ENCODE measurements at regions not wholly inside any gene's neighbourhood (a gene's known extent, or its start where the extent isn't known, plus 50 kb on each side); places are given as distances from the start of the nearest gene placed in this dataset.
"Not testable (repeated sequence)": the region's sequence is repeated elsewhere in the genome, so short reads cannot be mapped to it uniquely, and the experiment has no call there.

GRCh38 chr1:101420406-101420805, 183.6 kb downstream of the S1PR1 start:
- no peak for DNase-seq (ENCODE audit: low read depth)

- not testable (repeated sequence) for DNase-seq (ENCODE audit: low read depth)
These were observed 191.3 kb downstream of the S1PR1 start for GRCh38 chr1:101428083-101428482.

- DNase-seq (ENCODE audit: low read depth) = no peak
These were observed 191.7 kb downstream of the S1PR1 start for GRCh38 chr1:101428562-101428961.

GRCh38 chr1:101431956-101432510, 195.2 kb downstream of the S1PR1 start:
- no peak for DNase-seq (ENCODE audit: low read depth)

GRCh38 chr1:101435831-101436511, 199.2 kb downstream of the S1PR1 start:
- DNase-seq (ENCODE audit: low read depth) = no peak

- no peak for DNase-seq (ENCODE audit: low read depth)
These were observed 201.0 kb downstream of the S1PR1 start for GRCh38 chr1:101437800-101438199.

GRCh38 chr1:101438359-101438758, 201.5 kb downstream of the S1PR1 start:
- DNase-seq (ENCODE audit: low read depth) = no peak

GRCh38 chr1:101440485-101440884, 203.7 kb downstream of the S1PR1 start:
- no peak for DNase-seq (ENCODE audit: low read depth)

- no peak for DNase-seq (ENCODE audit: low read depth)
These were observed 207.6 kb downstream of the S1PR1 start for GRCh38 chr1:101444381-101444780.

- no peak for DNase-seq (ENCODE audit: low read depth)
These were observed 208.2 kb downstream of the S1PR1 start for GRCh38 chr1:101444873-101445618.

GRCh38 chr1:101448018-101448417, 211.2 kb downstream of the S1PR1 start:
- no peak for DNase-seq (ENCODE audit: low read depth)

GRCh38 chr1:101450691-101451090, 213.9 kb downstream of the S1PR1 start:
- not testable (repeated sequence) for DNase-seq (ENCODE audit: low read depth)

- no peak for DNase-seq (ENCODE audit: low read depth)
These were observed 215.1 kb downstream of the S1PR1 start for GRCh38 chr1:101451888-101452287.

GRCh38 chr1:101452825-101453224, 216.0 kb downstream of the S1PR1 start:
- DNase-seq (ENCODE audit: low read depth) = peak; percentile 18

- peak; percentile 9 for DNase-seq (ENCODE audit: low read depth)
These were observed 217.0 kb downstream of the S1PR1 start for GRCh38 chr1:101453844-101454243.

- no peak for DNase-seq (ENCODE audit: low read depth)
These were observed 218.3 kb downstream of the S1PR1 start for GRCh38 chr1:101455166-101455565.

- no peak for DNase-seq (ENCODE audit: low read depth)
These were observed 223.9 kb downstream of the S1PR1 start for GRCh38 chr1:101460739-101461138.

GRCh38 chr1:101463195-101463594, 226.4 kb downstream of the S1PR1 start:
- no peak for DNase-seq (ENCODE audit: low read depth)

GRCh38 chr1:101465941-101466340, 229.1 kb downstream of the S1PR1 start:
- no peak for DNase-seq (ENCODE audit: low read depth)

GRCh38 chr1:101474039-101474665, 237.3 kb downstream of the S1PR1 start:
- peak; percentile 45 for DNase-seq (ENCODE audit: low read depth)

- DNase-seq (ENCODE audit: low read depth) = no peak
These were observed 239.7 kb downstream of the S1PR1 start for GRCh38 chr1:101476541-101476940.

GRCh38 chr1:101479945-101480344, 243.1 kb downstream of the S1PR1 start:
- DNase-seq (ENCODE audit: low read depth) = no peak

GRCh38 chr1:101482306-101482705, 245.5 kb downstream of the S1PR1 start:
- DNase-seq (ENCODE audit: low read depth) = no peak
